ENCODE measurements at regions not wholly inside any gene's neighbourhood (a gene's known extent, or its start where the extent isn't known, plus 50 kb on each side); places are given as distances from the start of the nearest gene placed in this dataset.

DNA sequence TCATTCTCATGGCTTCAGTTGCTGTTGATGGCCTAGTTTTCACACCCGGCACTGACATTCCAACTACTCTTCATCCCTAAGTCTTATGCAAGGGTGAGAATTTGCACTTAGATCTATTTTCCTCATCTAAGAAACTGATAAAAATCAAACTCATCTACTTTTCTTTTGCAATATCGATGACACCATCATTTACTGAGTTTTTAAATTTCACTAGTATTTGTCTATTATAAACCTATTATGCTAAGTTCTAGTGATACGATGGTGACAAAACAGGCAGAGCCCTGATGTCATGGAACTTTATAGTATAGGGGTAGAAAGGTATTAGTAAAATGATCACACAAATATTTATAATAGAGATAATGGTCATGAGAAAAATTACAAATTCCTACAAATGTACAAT lies 167.9 kb upstream of the CITED2 start:
- no peak for DNase-seq (ENCODE audit: low read depth)
- H3K27me3 ChIP-seq (ENCODE audit: control insufficient read depth, insufficient read depth, low read length) = no peaks in the 10 kb centered on the region
- FAIRE-seq = no peak
- no peak overlapping the region for H3K4me3 ChIP-seq (ENCODE audit: low read depth, low read length)
- TF ChIP-seq, protein P1, sequence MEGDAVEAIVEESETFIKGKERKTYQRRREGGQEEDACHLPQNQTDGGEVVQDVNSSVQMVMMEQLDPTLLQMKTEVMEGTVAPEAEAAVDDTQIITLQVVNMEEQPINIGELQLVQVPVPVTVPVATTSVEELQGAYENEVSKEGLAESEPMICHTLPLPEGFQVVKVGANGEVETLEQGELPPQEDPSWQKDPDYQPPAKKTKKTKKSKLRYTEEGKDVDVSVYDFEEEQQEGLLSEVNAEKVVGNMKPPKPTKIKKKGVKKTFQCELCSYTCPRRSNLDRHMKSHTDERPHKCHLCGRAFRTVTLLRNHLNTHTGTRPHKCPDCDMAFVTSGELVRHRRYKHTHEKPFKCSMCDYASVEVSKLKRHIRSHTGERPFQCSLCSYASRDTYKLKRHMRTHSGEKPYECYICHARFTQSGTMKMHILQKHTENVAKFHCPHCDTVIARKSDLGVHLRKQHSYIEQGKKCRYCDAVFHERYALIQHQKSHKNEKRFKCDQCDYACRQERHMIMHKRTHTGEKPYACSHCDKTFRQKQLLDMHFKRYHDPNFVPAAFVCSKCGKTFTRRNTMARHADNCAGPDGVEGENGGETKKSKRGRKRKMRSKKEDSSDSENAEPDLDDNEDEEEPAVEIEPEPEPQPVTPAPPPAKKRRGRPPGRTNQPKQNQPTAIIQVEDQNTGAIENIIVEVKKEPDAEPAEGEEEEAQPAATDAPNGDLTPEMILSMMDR (IDR thresholded peaks at IDR 0.05; ENCODE audit: insufficient read depth, low read length, severe bottlenecking) = no peak
- H3K36me3 ChIP-seq (ENCODE audit: control insufficient read depth, insufficient read depth, low read length) = no peaks in the 10 kb centered on the region

DNA sequence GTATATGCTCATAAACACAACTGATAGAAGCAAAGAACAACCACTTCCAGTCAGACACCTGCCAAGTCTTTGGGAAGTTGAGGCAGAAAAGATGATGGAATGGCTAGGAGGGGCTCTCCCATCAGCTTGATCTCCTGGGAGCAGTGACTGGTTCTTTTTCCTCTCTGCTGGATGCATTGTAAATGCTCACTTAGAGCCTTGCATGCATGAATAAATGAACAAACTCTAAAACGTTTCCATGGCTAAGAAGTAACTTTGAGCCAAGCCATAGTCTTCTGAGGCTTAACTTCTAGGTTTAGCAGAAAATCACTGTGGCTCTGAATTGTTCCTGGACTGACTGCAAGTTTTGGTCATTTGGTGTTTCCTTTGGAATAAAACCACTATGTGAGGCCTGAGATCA lies 166.4 kb upstream of the CITED2 start:
- Histone ChIP-seq H3K4me3 (ENCODE audit: low read depth, low read length) (no peak overlapping the region), H3K27me3 (ENCODE audit: control insufficient read depth, insufficient read depth, low read length) (no peaks in the 10 kb centered on the region), H3K36me3 (ENCODE audit: control insufficient read depth, insufficient read depth, low read length) (no peaks in the 10 kb centered on the region)
- FAIRE-seq (no peak), DNase-seq (ENCODE audit: low read depth) (no peak)
- TF ChIP-seq, protein P1 (IDR thresholded peaks at IDR 0.05; ENCODE audit: insufficient read depth, low read length, severe bottlenecking) = no peak

DNA sequence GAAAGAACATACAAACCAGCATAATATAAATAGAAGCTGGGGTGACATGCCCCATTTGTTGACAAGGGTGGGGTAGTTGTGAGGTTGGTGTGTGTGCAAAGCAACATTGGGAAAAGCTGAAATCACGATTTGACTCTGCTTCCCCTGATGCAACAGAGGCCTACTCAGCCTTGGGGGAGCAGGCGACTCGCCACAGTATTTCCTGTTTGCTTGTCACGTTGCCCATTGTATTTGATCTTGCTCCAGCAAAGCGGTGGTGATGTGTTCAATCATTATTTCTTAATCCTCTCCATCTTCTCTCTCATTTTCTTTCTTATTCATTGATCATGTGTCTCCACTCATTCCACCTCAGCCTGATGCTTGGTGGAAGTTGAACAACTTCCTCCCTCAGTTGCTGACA lies 165.8 kb upstream of the CITED2 start:
- Histone ChIP-seq H3K36me3 (ENCODE audit: control insufficient read depth, insufficient read depth, low read length) (no peaks in the 10 kb centered on the region), H3K27me3 (ENCODE audit: control insufficient read depth, insufficient read depth, low read length) (no peaks in the 10 kb centered on the region), H3K4me3 (ENCODE audit: low read depth, low read length) (no peak overlapping the region)
- FAIRE-seq (no peak), DNase-seq (ENCODE audit: low read depth) (peak; percentile 64)
- TF ChIP-seq, protein P1 (IDR thresholded peaks at IDR 0.05; ENCODE audit: insufficient read depth, low read length, severe bottlenecking) = no peak

DNA sequence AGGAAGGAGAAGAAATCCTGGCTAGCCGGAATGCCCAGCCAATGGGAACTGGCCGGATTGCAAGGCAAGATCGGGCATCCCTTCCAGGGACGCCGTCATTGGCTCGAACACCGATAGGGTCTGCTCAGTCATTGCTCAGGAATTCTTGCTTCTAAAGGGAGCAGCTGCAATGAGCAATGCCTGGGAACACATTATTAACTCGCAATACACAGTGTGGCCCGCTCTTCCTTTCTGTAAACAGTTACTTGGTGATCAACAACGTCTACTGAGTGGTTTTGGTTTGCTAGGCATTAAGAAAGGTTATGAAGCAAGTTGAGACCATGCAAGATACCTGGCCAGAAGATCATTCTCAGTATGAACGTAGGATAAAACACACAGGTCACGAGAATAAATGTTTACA lies 165.4 kb upstream of the CITED2 start:
- H3K36me3 ChIP-seq (ENCODE audit: control insufficient read depth, insufficient read depth, low read length) = no peaks in the 10 kb centered on the region
- H3K4me3 ChIP-seq (ENCODE audit: low read depth, low read length) = no peak overlapping the region
- FAIRE-seq (no peak), DNase-seq (ENCODE audit: low read depth) (peak; percentile 89)
- TF ChIP-seq, protein P1 (IDR thresholded peaks at IDR 0.05; ENCODE audit: insufficient read depth, low read length, severe bottlenecking) = no peak
- H3K27me3 ChIP-seq (ENCODE audit: control insufficient read depth, insufficient read depth, low read length) = no peaks in the 10 kb centered on the region

DNA sequence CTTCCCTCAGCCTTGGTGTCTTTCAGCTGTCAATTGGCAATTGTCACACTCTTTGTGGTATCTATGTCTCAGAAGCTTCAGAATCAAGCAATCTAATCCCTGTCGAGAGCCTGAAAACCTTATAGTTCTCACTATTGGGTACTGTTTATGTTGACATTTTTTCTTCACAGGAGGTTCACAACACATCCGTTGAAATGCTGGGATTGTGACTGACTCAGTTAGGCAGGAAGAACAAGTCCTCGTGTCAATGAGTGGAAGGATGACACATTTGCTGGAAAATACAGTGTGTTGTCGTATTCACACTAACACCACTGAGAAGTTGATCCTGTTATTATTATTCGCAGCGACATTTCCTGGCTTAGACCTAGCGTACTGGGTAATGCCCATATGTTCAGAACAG lies 163.9 kb upstream of the CITED2 start:
- TF ChIP-seq, protein P1 (IDR thresholded peaks at IDR 0.05; ENCODE audit: insufficient read depth, low read length, severe bottlenecking) = no peak
- peak; percentile 57 for DNase-seq (ENCODE audit: low read depth)
- no peak for FAIRE-seq
- Histone ChIP-seq H3K27me3 (ENCODE audit: control insufficient read depth, insufficient read depth, low read length) (no peaks in the 10 kb centered on the region), H3K4me3 (ENCODE audit: low read depth, low read length) (no peak overlapping the region), H3K36me3 (ENCODE audit: control insufficient read depth, insufficient read depth, low read length) (no peaks in the 10 kb centered on the region)

Data from bronchial epithelial cell (primary cell).